Stimulated activated naive CD8-positive, alpha-beta T cell treated with anti-CD3 and anti-CD28 coated beads, Interleukin-15, Interleukin-2, amounts not matched to agents 100 U/mL and 50 U/mL, for 24 hours (primary cell): ENCODE measurements at regions not wholly inside any gene's neighbourhood (a gene's known extent, or its start where the extent isn't known, plus 50 kb on each side); places are given as distances from the start of the nearest gene placed in this dataset.

Experiments
- ATAC-seq: fragments of 150-1000 bp; cut with Tn5 transposase; one replicate; pipeline ENCODE4 v1.10.0; 2021
- DNase-seq: peaks from one replicate; pipeline ENCODE4 v3.0.0; 2021

DNA sequence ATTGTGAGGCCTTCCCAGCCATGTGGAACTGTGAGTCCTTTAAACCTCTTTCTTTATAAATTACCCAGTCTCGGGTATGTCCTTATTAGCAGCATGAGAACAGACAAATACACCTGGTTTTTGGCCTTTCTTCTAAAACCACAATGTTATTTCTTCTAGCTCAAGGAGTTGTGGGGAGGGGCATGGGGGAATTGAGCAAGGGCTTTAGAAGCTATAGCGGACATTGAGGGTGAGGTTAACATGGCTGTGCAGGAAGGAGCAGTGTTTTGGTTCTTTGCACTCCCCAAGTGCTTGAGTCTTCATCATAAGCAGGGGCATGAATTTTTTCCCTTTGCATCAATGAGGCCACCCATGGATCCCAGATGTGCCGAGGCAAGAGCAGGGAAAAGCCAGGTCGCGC is 86.8 kb downstream of the SPRING1 start:
- DNase-seq (no peak), ATAC-seq (no peak)

DNA sequence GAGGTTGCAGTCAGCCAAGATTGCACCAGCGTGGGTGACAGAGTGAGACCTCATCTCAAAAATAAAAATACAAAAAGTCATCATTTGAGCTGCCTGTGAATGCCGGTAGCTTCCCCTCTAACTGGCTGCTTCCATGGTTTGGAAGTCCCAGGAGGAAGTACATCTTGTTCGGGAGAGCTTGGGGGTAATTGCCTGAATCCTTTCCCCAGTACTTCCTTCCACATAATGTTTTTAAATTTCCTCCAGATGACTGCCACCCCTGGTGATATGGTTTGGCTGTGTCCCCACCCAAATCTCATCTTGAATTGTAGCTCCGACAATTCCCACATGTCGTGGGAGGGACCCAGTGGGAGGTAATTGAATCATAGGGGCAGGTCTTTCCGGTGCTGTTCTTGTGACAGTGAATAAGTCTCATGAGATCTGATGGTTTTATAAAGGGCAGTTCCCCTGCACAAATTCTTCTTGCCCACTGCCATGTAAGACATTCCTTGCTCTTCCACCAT is 87.2 kb downstream of the SPRING1 start:
- ATAC-seq: no peak
- DNase-seq: no peak

DNA sequence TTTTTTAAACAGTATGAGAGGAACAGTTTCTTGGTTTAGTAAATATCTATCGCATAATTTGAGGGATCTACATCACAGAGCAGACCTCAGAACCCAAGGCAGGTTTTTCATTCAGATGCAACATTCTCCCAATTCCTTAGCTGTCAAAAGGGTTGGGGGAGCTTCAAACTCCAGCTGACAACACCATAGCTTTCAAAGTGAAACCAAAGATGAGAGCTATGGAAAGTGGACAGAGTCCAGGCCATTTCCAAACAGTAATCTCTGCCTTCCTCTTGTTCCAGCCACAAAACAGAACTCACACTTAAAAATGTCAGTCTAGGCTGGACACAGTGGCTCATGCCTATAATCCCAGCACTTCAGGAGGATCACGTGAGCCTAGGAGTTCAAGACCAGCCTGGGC is 87.8 kb downstream of the SPRING1 start:
- no peak for DNase-seq
- ATAC-seq: no peak

DNA sequence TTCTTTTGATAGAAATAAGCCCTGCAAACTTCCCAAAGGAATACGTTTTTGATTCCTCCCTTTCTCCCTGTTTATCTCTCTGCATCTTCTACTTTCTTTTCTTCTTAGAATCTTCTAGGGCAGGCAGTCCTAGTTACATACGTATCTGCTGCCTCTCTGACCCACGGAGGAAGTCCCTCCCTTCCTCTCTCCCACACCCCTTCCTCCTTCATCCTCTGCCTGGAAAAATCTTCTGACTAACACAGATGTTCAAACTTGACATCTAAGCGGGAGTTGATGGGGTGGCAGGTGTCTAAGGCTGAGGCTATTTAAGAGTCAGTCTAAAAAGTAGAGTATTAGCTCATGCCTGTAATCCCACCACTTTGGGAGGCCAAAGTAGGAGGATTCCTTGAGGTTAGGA is 88.6 kb downstream of the MAP1LC3B2 start:
- ATAC-seq (no peak), DNase-seq (no peak)

DNA sequence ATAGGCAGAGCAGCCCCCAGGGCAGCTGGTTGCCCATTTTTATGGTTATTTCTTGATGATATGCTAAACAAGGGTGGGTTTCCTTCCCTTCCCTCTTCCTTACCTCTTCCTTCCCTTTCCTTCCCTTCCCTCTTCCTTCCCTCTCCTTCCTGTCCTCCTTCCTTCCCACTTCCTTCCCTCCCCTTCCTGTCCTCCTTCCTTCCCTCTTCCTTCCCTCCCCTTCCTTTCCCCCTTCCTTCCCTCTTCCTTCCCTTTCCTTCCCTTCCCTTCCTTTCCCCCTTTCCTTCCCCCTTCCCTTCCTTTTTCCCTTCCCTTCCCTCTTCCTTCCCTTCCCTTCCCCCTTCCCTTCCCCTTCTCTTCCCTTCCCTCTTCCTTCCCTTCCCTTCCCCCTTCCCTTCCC is 87.7 kb downstream of the MAP1LC3B2 start:
- DNase-seq (no peak), ATAC-seq (no peak)

DNA sequence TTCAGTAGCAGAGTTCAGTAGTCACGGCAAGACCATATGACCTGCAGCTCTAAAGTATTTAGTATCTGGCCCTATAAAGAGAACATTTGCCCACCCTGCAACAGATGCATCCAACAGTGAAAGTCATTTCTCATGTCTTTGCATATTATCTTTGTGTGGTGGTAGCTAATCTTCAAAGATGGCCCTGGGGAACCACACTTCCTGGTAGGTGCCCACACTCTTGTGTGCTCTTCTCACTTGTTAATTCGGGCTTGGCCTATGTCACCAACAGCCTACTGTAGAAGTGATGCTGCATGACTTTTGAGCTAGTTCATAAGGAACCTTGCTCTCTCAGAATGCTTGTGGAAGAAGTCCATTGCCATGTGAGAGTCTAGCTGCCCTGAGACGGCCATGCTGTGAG is 85.6 kb downstream of the MAP1LC3B2 start:
- DNase-seq (no peak), ATAC-seq (no peak)

DNA sequence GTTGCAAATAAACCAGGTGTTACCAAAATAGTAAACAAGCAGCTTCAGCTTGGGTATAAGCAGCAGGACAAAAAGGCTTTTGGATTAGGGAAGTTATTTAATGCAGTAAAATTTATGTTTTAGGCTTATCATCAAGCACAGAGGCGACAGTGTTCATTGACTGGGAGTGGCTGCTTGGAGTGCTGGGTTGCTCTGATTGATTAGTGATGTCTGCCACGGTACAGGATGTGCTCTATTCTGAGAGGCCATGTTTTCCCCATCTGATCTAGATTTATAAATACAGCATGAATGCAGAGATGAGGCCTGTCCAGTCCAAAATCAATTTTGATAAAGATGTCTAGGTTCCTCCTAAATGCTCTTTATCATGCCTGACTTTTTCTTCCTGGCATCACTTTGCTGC is 83.5 kb downstream of the MAP1LC3B2 start:
- DNase-seq: no peak
- no peak for ATAC-seq

DNA sequence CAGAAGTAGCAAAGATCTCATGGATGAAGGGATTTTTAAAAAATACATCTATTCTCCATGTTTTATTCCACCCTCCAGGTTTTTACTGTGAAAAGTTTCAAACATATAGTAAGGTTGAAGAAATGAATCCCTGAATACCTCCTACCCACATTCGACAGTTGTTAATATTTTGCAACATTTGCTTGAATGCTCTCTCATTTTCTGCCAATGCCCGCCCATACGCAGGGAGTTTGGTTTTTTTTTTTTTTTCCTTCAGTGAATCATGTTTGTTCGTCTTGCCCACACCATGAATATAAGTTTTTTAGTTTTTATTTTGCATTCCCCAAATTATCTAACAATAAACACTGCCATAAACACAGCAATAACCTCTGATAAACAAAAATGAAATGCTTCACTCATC is 82.9 kb downstream of the MAP1LC3B2 start:
- DNase-seq: no peak
- no peak for ATAC-seq

DNA sequence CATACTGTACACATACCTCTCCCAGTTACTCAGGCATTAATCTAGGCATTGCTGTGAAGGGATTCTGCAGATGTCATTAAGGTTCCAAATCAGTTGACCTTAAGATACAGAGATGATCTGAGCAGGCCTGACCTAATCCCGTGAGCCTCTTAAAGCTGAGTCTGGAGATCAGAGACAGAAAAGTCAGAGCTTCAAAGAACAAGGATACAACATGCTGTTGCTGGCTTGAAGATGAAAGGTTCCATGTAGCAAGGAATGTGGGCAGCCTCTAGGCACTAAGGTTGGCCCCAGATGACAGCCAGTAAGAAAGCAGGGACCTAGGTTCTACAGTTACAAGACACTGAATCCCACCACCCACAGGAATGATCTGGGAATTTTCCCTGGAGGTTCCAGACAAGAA is 81.1 kb downstream of the MAP1LC3B2 start:
- no peak for DNase-seq
- ATAC-seq: no peak

DNA sequence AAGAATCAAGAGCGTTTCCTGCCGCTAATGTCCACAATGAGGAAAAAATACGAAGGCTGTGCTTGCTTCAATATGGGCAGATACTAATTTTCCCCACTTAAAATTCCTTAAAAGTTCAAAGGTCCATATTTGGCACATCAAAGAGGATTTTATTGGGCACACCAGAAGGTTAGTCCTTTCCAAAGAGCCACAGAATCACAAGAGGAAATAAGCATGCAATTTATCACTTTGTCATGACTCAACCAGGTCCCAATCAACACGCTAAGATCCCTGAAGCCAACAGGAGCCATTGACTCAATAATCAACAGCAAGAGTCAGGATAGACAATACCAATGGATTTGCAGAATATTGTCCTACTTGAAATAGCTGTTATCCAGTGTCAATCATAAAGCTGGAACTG is 80.6 kb downstream of the MAP1LC3B2 start:
- no peak for ATAC-seq
- DNase-seq: no peak

DNA sequence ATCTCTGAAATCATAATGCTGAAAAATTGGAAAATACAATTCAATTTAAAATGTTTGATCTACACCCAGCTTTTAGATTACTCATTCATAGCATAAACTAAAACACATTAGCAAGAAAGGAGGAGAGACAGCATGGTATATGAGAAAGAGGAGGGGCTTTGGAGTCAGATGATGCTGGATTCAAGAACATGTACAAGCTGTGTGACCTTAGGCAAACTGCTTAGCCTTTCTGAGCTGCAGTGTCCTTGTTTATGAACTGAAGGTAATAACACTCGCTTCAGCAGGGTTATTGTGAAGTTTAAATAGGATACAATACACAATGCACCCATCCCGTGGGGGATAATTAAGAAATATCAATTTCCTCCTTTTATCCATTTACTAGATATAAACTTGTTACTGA is 79.2 kb downstream of the MAP1LC3B2 start:
- DNase-seq: no peak
- no peak for ATAC-seq

DNA sequence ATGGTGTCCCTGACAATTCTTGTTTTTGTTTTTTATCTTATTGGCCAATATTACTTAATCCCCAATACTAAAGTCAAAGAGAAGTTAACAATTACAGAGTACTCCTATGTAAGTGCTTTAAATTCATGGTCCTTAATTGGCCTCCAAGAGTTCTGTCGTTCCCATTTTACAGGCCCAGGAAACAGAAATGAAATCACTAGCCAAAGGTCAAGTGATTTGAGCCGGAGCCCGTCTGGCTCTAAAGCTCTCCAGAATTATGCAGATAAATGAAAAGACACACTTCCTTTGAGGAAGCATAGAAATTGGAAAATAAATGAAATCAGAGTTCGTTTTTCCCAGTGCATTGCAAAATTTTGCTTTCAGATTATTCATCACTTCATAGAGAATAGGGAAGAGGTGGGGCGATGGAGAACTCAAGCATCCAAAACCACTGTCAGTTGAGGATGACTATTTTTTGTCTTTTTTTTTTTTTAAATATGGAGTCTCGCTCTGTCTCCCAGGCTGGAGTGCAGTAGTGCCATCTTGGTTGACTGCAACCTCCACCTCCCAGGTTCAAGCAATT is 78.5 kb downstream of the MAP1LC3B2 start:
- DNase-seq (no peak), ATAC-seq (no peak)

DNA sequence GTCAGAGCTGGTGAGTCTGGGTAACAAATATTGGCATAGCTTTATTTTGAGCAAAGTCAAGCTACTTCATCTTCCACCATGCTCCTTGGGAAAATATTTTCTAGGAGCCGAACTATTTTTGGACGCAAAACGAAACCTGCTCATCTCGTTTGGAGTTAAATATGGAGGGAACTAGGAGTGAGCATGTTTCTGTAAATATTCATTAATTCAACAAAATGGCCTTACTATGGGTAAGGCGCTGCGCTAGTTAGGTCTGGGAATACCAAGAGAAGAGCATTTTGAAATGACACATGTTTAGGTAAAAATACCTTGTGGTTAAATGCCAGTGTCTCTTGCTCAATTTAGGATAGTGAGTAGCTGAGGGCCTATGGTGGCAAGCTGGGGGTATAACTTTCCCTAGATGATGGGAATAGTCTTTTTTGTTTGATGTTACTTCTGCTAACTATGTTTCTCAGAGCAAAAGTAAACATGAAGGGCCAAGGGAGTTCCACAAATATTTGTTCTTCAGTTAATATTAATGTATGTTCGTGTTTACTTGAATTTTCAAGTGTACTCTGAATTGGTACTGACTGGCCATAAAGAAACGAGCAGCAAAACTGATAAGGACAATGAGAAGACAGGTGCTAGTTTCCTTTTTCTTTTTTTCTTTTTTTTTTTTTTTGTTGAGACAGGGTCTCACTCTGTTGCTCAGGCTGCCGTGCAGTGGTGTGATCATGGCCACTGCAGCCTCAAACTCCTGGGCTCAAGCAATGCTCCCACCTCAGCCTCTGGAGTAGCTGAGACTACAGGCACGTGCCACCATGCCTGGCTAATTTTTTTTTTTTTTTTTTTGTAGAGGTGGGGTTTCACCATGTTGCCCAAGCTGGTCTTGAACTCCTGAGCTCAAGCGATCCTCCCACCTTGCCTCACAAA is 77.7 kb downstream of the MAP1LC3B2 start:
- DNase-seq (no peak), ATAC-seq (no peak)

DNA sequence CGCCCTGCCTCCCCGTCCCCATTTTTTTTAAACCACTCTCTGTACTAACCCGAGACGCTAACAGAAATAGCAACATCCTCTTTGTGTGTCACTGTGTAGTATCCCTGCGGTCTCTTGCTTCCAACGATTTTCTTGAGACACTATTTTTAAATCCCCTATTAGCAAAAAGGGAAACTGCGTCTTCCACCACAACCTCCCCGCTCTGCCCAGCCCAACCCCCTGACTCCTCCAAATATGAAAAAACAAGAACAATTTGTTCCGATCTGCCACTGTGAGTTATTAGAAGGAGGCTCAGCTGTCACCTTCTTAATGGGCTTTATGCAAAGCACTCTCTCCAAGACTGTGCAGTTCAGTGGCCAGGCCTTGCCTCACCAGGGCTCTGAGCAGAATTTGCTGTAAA is 76.3 kb downstream of the MAP1LC3B2 start:
- DNase-seq (no peak), ATAC-seq (no peak)

DNA sequence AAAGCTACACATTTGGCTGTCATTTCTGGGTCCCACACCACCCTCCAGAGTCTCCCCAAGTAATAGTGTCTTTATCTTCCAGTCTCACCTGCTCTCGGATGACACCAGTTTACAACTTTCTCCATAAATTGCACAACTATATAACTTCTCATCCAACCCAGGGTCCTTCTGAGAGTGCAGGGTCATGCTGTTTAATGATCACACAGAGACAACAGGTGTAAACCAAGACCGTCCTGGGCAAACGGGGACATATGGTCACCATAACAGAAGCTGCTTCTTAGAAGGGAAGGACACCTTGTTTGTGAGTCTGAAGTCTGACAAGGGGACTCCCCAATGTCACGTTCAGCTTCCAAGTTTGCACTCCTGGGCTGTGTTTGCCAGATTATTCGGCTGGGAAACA is 74.3 kb downstream of the MAP1LC3B2 start:
- DNase-seq (no peak), ATAC-seq (no peak)

DNA sequence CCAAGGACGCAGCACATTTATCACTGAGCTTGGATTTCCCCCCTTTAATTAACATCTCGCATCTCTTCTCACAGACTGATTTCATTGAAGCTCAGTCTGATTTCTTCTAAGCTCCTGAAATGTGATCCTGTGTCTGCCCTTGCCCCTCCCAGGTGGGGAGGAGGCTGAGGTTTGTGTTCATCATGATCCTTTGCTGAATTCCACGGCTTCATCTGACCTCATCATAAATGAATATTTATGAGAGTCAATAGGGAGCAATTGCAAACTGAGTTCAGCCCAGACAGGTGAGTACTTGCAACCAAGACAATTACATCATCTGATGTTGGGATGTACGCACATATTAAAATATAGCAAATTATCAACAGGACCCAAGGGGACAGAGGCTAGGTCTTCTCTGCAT is 72.4 kb downstream of the MAP1LC3B2 start:
- ATAC-seq (no peak), DNase-seq (no peak)

DNA sequence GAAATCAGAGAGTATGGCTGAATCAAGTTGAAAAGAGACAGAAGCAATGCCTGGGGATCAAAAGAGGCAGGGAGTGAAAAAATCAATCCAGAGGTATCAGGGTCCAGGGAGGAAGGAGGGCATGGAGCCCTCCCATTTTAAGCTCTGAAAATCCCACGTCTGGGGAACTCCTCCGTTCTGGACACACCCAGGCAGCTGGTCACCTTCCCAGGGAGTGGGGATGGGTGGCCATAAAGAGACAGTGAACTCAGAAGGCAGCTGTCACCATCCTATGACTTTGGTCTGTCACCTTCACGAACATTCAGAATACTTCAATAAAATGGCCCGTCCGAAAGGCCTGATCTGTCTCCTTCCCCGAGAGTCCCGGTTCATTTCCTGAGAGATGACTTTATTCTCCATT is 71.6 kb downstream of the MAP1LC3B2 start:
- ATAC-seq (no peak), DNase-seq (no peak)

DNA sequence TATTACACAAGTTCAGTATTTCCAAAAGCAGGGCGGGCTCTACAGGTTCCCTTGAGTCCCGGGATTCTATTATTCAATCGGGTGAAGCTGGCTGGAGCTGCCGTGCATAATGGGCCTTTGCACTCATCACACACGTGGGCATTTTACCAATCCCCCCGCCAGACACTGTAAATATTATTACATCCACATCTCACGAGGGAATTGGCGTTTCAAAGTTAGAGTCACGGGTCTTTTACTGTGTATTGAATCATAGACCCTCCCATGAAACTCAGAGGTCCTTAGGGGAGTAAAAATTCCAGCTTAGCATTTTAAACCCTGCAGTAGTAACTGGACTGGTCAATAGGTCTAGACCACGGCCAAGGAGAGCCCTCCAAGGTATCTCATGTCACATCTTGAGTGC is 70.3 kb downstream of the MAP1LC3B2 start:
- no peak for DNase-seq
- no peak for ATAC-seq

DNA sequence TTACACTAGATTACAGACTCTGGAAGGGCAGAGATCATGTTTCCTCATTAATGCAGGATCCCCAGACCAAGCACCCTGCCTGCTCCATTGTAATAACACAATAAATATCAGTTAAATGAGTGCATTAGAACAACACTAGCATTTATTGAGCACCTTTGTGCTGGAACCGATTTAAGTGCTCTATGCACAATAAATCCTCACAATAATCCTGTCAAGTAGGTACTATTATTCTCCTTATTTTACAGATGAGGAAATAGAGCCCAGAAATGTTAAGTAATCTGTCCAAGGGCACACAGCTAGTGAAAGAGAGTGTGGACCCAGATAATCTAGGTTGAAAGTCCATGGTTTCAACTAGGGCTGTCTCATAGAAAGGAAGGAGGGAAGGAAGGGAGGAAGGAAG is 69.8 kb downstream of the MAP1LC3B2 start:
- ATAC-seq (no peak), DNase-seq (no peak)

DNA sequence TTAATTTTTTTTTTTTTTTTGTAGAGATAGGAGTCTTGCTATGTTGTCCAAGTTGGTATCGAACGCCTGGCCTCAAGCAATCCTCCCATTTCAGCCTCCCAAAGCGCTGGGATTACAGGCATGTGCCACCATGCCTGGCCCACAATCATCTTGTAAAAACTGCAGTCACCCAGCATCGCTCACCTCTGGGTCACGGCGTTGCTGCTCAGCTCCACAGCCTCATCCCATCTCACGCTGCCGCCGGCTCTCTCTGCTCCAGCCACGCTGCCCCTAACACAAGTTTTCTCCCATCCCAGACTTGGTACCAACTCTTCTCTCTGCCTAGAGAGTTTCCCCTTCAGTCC is 69.2 kb downstream of the MAP1LC3B2 start:
- no peak for ATAC-seq
- no peak for DNase-seq
